ENCODE measurements at regions not wholly inside any gene's neighbourhood (a gene's known extent, or its start where the extent isn't known, plus 50 kb on each side); places are given as distances from the start of the nearest gene placed in this dataset.

DNA sequence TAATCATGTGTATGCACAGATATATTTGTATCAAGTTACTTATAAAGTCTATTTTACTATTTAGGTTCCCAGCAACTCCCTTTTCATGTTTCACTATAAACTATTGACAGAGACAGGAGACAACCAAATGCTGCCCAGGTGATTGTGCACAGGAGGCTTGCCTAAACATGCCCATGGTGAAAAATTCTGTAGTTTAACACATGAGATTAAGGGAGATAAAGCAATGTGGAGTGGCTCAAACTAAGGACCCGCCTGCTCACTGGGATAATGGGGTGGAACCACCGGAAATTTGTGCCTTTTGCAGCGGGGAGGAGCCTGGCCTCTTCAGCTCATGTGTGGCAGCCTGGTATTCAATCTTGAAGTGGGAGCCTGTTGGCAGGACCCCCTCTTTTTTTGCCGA, 459.5 kb upstream of the CNTN5 start:
- TF ChIP-seq MEF2A (IDR thresholded peaks at IDR 0.05; ENCODE audit: borderline replicate concordance, low read depth) (no peak), GABPA (IDR thresholded peaks at IDR 0.05; ENCODE audit: low read depth) (no peak), MAX (IDR thresholded peaks at IDR 0.05; ENCODE audit: low read depth) (no peak), TEAD4 (IDR thresholded peaks at IDR 0.05; ENCODE audit: borderline replicate concordance, insufficient read depth) (no peak)
- TF ChIP-seq, protein P1, sequence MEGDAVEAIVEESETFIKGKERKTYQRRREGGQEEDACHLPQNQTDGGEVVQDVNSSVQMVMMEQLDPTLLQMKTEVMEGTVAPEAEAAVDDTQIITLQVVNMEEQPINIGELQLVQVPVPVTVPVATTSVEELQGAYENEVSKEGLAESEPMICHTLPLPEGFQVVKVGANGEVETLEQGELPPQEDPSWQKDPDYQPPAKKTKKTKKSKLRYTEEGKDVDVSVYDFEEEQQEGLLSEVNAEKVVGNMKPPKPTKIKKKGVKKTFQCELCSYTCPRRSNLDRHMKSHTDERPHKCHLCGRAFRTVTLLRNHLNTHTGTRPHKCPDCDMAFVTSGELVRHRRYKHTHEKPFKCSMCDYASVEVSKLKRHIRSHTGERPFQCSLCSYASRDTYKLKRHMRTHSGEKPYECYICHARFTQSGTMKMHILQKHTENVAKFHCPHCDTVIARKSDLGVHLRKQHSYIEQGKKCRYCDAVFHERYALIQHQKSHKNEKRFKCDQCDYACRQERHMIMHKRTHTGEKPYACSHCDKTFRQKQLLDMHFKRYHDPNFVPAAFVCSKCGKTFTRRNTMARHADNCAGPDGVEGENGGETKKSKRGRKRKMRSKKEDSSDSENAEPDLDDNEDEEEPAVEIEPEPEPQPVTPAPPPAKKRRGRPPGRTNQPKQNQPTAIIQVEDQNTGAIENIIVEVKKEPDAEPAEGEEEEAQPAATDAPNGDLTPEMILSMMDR (IDR thresholded peaks at IDR 0.05), result no peak

Data from SK-N-SH (cell line).